ENCODE measurements at regions not wholly inside any gene's neighbourhood (a gene's known extent, or its start where the extent isn't known, plus 50 kb on each side); places are given as distances from the start of the nearest gene placed in this dataset.

GRCh38 chr2:180367815-180368214 lies 360.7 kb upstream of the CWC22 start:
- no peak for TF ChIP-seq EZH2 (IDR thresholded peaks at IDR 0.05; ENCODE audit: insufficient read depth, poor library complexity, severe bottlenecking)
- no peak for TF ChIP-seq EZH2phosphoT487 (IDR thresholded peaks at IDR 0.05; ENCODE audit: insufficient read depth, low read depth)
